Duodenal mucosa (tissue), 2 donors: ENCODE measurements at regions not wholly inside any gene's neighbourhood (a gene's known extent, or its start where the extent isn't known, plus 50 kb on each side); places are given as distances from the start of the nearest gene placed in this dataset.

ENCODE experiments used
- H3K27ac ChIP-seq: one replicate; pipeline ENCODE4 v1.7.0; 2013; ENCODE audit warnings: low read depth, low read length
- H3K27me3 ChIP-seq, 2 donors: one replicate each; pipeline ENCODE4 v1.7.0; 2013; ENCODE audit warnings: low read length in 2 of 2, control low read depth in 1 of 2; ENCODE audit not compliant: insufficient read depth in 2 of 2, control insufficient read depth in 1 of 2
- H3K36me3 ChIP-seq, 2 donors: one replicate each; pipeline ENCODE4 v1.7.0; 2013; ENCODE audit warnings: low read length in 2 of 2, control low read depth in 1 of 2; ENCODE audit not compliant: insufficient read depth in 2 of 2, control insufficient read depth in 1 of 2
- H3K4me1 ChIP-seq, 2 donors: one replicate each; pipeline ENCODE4 v1.7.0; 2013; ENCODE audit warnings: low read length in 2 of 2, control low read depth in 1 of 2; ENCODE audit not compliant: insufficient read depth in 2 of 2, control insufficient read depth in 1 of 2
- H3K4me3 ChIP-seq, 2 donors: one replicate each; pipeline ENCODE4 v1.7.0; 2013; ENCODE audit warnings: low read length in 2 of 2, low read depth in 1 of 2
- H3K9ac ChIP-seq, 2 donors: one replicate each; pipeline ENCODE4 v1.7.0; 2013; ENCODE audit warnings: low read length in 2 of 2, low read depth in 1 of 2
- H3K9me3 ChIP-seq, 2 donors: one replicate each; pipeline ENCODE4 v1.7.0; 2013; ENCODE audit warnings: low read length in 2 of 2, control low read depth in 1 of 2; ENCODE audit not compliant: control insufficient read depth in 1 of 2

DNA sequence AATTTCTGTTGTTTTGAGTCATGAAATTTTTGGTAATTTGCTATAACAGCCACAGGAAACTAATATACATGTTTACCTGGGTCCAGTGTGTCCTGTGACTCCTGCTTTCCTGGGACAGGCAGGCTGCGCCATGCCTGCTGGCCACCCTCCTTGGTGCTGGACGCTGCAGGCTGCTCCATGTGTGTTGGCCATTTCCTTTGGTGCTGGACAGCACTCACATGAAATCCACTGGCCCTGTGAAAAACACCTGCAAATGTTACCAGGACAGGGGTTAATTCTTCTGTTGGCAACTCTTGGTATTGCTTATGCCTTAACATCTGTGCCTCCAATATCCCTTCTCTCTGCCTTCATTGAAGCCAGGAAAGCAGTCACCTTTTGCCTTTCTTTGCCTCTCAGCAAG lies 86.9 kb upstream of the ATP10A start:
- Histone ChIP-seq H3K36me3 (no peaks in the 10 kb centered on the region), H3K4me3 (no peak overlapping the region), H3K27ac (no peak overlapping the region), H3K27me3 (no peaks in the 10 kb centered on the region), H3K9ac (no peak overlapping the region), H3K9me3 (peaks cover 15 to 16% of the 10 kb centered on the region in 2 donors), H3K4me1 (no peaks in the 10 kb centered on the region)

DNA sequence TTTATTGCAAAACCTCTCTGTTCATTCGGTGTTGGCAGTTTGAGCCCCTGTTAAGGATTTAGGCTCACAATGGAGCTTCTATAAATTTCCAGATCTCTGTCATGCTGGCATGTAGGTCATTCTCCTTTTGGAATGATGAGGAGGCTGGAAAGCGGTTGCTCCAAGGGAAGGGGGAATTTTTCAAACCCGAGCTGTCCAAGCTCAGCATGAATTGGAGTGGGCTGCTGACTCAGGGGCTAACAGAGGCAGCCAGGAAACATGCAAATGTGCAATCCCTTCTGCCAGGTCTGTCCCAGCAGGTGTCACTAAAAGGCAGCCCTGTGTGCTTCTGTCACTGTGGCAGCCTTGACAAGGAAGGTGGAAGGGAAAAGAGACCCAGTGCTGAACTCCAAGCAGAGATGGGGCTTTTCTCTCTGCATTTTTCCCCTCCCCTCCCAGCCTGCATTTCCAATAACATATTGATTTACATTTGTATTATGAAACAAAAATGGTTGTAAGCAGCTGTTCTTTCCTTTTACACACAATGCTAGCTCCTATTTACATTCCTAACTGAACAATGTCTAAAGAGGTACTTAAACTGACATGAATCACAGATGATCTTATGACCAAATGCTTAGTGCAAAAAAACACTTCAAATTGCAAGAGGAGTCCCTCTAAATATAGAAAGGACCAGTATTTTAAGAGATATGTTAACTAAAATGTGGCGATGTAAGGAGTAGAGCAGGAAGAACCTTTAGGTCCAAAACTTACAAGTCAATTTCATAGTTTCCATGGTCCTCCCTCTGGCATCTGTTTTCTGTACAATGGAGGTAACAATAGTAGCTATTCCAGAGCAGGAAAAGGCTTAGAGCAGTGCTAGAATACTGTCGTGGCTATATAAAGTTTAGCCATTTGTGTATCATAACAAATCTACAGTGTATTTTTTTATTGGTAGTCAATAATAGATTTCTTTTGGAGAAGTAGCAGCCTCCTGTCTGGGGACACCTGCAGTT lies 84.5 kb upstream of the ATP10A start:
- Histone ChIP-seq H3K4me3 (no peak overlapping the region), H3K27me3 (no peaks in the 10 kb centered on the region), H3K27ac (no peak overlapping the region), H3K36me3 (no peaks in the 10 kb centered on the region), H3K9me3 (peaks cover 14 to 16% of the 10 kb centered on the region in 2 donors), H3K4me1 (no peaks in the 10 kb centered on the region), H3K9ac (no peak overlapping the region)

DNA sequence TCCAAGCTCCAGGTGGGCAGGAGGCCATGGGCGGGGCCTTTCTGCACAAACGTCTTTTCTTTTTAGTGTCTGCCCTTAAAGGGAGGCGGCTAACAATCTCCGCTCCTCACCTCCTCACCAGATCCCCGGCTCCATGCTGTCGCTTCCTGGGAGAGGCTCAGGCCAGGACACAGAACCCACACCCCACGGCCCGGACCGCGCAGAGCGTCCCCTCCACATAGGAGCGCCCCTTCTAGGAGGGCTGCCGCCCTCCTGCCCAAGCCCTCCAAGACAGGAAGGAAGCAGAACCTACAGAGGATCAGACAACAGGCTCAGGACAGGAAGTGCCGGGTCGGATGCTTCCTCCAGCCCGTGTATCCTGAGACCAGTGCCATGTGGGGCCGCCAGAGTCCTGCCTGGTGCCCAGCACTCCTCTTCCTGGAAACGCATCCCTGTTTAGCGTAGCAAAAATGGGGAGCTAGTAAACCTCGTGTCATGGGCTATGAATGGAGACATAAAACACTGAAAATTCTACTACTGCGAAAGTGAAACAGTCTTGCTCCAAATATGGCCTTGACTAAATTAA lies 83.2 kb upstream of the ATP10A start:
- H3K27me3 ChIP-seq = no peaks in the 10 kb centered on the region
- peaks cover 14 to 16% of the 10 kb centered on the region in 2 donors for H3K9me3 ChIP-seq
- H3K9ac ChIP-seq = no peak overlapping the region
- H3K27ac ChIP-seq = no peak overlapping the region
- H3K36me3 ChIP-seq = no peaks in the 10 kb centered on the region
- H3K4me1 ChIP-seq = no peaks in the 10 kb centered on the region
- H3K4me3 ChIP-seq = no peak overlapping the region

DNA sequence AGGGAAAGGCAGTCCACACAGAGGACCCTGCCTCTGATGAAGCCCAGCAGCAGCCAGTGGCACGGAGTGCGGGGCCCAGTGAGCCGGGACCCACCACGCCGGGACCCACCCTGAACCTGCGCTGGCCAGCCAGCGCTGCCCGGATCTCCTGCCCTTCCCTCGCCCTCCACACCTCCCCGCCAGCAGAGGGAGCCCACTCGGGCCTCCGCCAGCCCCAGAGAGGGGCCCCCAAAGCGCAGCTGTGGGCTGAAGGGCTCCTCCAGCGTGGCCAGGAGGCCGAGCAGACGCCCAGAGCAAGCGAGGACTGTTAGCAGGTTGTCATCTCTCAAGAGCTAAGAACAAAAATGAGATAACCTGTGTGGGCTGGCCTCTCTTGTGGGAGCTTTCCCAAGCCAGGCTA lies 81.3 kb upstream of the ATP10A start:
- Histone ChIP-seq H3K9me3 (peaks cover 11 to 13% of the 10 kb centered on the region in 2 donors), H3K4me3 (no peak overlapping the region), H3K9ac (no peak overlapping the region), H3K4me1 (no peaks in the 10 kb centered on the region), H3K36me3 (no peaks in the 10 kb centered on the region), H3K27me3 (no peaks in the 10 kb centered on the region), H3K27ac (no peak overlapping the region)

DNA sequence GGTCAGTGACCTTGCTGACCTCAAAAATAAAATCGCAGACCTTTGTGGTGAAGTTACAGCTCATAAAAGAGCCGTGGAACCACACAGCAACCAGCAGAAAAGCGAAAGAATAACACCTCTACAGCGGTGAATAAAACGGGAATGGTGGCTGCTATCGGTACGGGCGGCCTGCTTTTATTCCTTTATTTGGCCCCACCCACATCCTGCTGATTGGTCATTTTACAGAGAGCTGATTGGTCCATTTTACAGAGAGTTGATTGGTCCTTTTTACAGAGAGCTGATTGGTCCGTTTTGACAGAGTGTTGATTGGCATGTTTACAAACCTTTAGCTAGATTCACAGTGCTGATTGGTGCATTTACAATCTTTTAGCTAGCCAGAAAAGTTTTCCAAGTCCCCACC lies 80.7 kb upstream of the ATP10A start:
- H3K4me3 ChIP-seq = no peak overlapping the region
- no peaks in the 10 kb centered on the region for H3K27me3 ChIP-seq

DNA sequence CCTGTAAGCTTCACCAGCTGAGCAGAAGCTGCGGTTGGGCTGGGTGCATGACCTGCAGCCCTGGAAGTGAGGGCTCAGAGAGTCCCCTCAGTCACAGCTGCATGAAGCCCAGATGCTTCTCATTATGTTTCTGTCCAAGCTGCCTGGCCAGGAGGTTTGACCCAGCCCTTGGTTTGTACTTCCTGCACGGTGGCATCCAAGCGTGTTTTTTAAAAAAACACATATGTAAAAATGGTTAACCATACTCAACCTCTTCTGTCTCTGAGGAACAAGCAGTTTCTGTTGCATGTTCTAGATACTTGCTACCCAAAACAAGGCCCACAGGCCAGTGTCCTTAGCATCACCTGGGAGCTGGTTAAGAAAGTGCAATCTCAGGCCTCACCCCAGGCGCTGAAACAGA lies 76.0 kb upstream of the ATP10A start:
- H3K27me3 ChIP-seq = no peaks in the 10 kb centered on the region
- no peak overlapping the region for H3K9ac ChIP-seq
- H3K4me3 ChIP-seq = no peak overlapping the region
- H3K27ac ChIP-seq = no peak overlapping the region
- peaks cover 0 to 2% of the 10 kb centered on the region in 2 donors for H3K9me3 ChIP-seq
- no peaks in the 10 kb centered on the region for H3K4me1 ChIP-seq
- no peaks in the 10 kb centered on the region for H3K36me3 ChIP-seq

More for the DNA sequence above, 80.7 kb upstream of the ATP10A start:
- H3K27ac ChIP-seq = no peak overlapping the region
- no peak overlapping the region for H3K9ac ChIP-seq
- no peaks in the 10 kb centered on the region for H3K36me3 ChIP-seq
- H3K9me3 ChIP-seq = peaks cover 8 to 9% of the 10 kb centered on the region in 2 donors
- H3K4me1 ChIP-seq = no peaks in the 10 kb centered on the region

DNA sequence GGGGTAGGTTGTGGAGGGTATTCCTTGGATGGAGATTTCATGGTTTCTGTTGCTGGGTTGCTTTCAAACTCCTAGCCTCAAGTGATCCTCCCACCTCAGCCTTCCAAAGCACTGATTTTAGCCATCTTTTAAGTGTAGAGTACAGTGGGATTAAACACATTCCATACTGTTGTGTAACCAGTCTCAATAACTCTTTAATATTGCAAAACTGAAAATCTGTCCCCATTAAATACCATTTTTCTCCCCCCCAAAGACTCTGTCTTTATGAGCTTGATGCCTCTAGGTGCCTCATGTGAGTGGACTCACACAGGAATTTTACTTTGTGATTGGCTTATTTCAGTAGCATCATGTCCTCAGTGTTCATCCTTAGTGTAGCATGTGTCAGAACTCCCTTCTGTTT lies 74.7 kb upstream of the ATP10A start:
- Histone ChIP-seq H3K36me3 (no peaks in the 10 kb centered on the region), H3K4me1 (no peaks in the 10 kb centered on the region), H3K4me3 (no peak overlapping the region), H3K27me3 (no peaks in the 10 kb centered on the region), H3K9ac (no peak overlapping the region), H3K9me3 (peaks cover 4 to 11% of the 10 kb centered on the region in 2 donors), H3K27ac (no peak overlapping the region)

DNA sequence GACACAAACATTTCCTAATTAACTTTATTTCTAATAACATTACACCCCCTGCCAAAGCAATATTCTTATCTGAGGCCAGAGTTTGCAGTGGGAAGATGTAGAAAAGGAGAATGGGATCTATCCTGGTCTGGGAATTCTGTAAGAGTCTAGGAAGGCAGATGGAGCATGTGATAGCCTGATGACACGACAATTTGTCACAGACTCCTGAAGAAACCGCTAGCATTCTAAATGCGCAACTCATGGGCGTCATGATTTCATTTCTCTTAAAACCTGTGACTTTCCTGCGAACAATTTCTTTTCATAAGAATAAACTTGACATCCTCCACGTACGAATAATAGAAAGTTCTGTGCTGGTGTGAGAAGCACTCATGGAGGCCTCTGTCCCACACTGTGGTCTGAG lies 72.9 kb upstream of the ATP10A start:
- Histone ChIP-seq H3K4me3 (no peak overlapping the region), H3K36me3 (no peaks in the 10 kb centered on the region), H3K27ac (no peak overlapping the region), H3K9me3 (peaks cover 7 to 12% of the 10 kb centered on the region in 2 donors), H3K4me1 (no peaks in the 10 kb centered on the region), H3K27me3 (no peaks in the 10 kb centered on the region), H3K9ac (no peak overlapping the region)

DNA sequence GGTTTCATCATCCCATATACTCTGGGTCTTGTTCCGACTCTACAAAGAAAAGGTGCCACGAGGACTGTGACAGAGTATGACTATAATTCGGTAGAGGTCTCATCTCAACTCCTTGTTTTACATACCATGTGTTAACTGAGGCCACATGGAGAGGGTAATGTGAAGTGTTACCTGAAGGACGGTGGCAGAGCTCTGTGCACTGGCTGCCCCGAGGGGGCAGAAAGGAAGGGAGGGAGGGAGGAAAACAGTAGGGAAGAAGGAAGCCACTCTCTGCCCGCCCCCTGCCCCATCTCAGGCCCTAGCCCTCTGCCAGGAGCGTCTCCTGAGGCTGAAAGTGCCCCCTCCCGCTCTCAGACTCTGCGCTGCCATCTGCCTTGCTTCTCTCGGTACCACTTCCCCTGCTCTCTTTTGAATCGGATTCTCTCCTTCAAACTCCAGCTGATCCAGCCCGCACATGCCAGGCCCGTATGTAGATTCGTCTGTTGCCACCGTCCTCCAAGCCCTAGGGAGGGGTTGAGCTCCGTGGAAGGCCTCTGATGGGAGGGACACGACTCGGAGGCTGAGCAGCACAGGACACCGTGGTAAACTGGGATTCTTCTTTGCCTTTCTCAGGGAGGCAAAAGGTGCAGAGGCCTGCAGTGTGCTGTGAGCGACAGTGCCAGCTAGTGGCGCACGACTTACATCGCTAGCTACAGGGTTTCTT lies 70.5 kb upstream of the ATP10A start:
- Histone ChIP-seq H3K4me3 (peak overlapping the region; percentile 37 to 49), H3K4me1 (no peaks in the 10 kb centered on the region), H3K27me3 (no peaks in the 10 kb centered on the region), H3K9ac (no peak overlapping the region), H3K27ac (no peak overlapping the region), H3K9me3 (peaks cover 11 to 17% of the 10 kb centered on the region in 2 donors), H3K36me3 (no peaks in the 10 kb centered on the region)

DNA sequence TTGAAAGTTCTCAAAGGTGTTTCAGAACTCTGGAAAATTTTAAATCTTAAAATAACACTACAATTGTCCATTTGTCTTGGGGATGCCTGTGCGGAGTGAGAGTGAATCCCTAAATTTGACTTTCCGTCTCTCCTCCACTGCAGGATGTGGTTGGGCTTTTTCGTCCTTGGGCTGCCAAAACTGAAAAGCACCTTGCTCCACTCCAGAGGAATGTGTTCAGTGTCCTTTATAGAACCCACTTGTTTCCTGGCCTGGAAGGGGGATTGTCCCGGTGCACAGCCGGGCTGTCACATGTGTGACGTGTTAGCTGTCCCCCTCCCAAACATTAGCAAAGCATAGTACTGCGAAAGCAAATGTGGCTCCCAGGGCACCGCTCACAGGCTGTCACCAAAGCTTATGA lies 69.6 kb upstream of the ATP10A start:
- no peaks in the 10 kb centered on the region for H3K27me3 ChIP-seq
- no peak overlapping the region for H3K27ac ChIP-seq
- H3K9ac ChIP-seq = no peak overlapping the region
- peaks cover 12 to 17% of the 10 kb centered on the region in 2 donors for H3K9me3 ChIP-seq
- H3K36me3 ChIP-seq = no peaks in the 10 kb centered on the region
- no peak overlapping the region for H3K4me3 ChIP-seq
- H3K4me1 ChIP-seq = no peaks in the 10 kb centered on the region
